ENCODE measurements at regions not wholly inside any gene's neighbourhood (a gene's known extent, or its start where the extent isn't known, plus 50 kb on each side); places are given as distances from the start of the nearest gene placed in this dataset.

DNA sequence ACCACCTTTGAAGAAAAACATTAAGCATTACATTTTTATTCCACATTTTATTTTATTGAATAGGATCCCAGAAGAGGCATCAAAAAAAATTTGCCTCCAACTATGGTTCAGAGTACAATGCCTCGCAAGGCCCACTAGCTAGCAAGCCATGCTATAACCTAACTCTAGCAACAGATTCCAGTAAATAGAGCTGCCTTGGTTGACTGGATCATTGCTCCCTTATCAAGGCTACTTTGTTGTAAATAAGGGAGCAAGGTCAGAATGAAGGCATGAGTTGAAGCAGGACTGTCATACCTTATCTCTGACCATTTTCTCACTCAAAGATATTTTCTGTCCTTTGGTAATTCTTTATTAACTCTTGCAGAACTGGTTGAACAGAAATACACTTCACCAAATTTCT, 672.6 kb downstream of the EPHA4 start:
- H3K4me3 ChIP-seq, result no peak overlapping the region
- intact Hi-C loops (cut with DNase I), result no loop called here
- no peaks in the 10 kb centered on the region for H3K27me3 ChIP-seq
- TF ChIP-seq CTCF (IDR thresholded peaks at IDR 0.05) (no peak), POLR2A (IDR thresholded peaks at IDR 0.05) (no peak)
- no peaks in the 10 kb centered on the region for H3K9me3 ChIP-seq (replicated peaks in 1 of 3)
- WGBS, 4 donors, result 49 to 56% (median 50%) methylated on average over 1 of the region's 1 CpG
- peak in 2 of 7 donors; percentile 13 to 33 for DNase-seq
- H3K27ac ChIP-seq, result no peak overlapping the region
- H3K4me1 ChIP-seq (replicated peaks in 1 of 2), result peaks cover 0 to 17% of the 10 kb centered on the region in 2 donors
- H3K36me3 ChIP-seq (replicated peaks in 1 of 2), result no peaks in the 10 kb centered on the region

GRCh38 chr2:220904015-220904414, 668.1 kb downstream of the EPHA4 start:
- Histone ChIP-seq H3K9me3 (replicated peaks in 1 of 3) (no peaks in the 10 kb centered on the region), H3K27me3 (no peaks in the 10 kb centered on the region), H3K4me1 (replicated peaks in 1 of 2) (peaks cover 0 to 21% of the 10 kb centered on the region in 2 donors), H3K27ac (no peak overlapping the region), H3K36me3 (replicated peaks in 1 of 2) (no peaks in the 10 kb centered on the region), H3K4me3 (no peak overlapping the region)
- no peak for DNase-seq
- TF ChIP-seq CTCF (IDR thresholded peaks at IDR 0.05) (no peak), POLR2A (IDR thresholded peaks at IDR 0.05) (no peak)
- WGBS, 4 donors, result 92 to 100% (median 97%) methylated on average over 2 of the region's 2 CpGs
- intact Hi-C loops (cut with DNase I), result no loop called here

DNA sequence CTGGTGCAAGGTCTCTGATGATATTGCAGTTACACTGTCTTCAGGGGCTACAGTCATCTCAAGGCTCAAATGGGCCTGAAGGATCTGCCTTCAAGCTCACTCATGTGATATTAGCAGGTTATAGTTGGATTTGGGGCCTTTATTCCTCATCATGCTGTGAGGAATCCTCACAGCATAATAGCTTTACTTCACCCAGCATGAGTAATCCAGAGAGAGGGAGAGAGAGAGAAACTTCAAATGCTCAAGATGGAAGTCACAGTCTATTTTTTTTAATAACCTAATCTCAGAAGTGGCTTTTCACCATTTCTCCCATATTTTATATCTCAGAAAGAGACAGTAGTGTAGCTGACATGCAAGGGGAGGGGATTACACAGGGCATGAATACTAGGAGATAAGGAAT, 658.7 kb downstream of the EPHA4 start:
- no peak for DNase-seq
- Histone ChIP-seq H3K27ac (no peak overlapping the region), H3K4me1 (replicated peaks in 1 of 2) (no peaks in the 10 kb centered on the region), H3K36me3 (replicated peaks in 1 of 2) (no peaks in the 10 kb centered on the region), H3K4me3 (no peak overlapping the region), H3K27me3 (no peaks in the 10 kb centered on the region), H3K9me3 (replicated peaks in 1 of 3) (no peaks in the 10 kb centered on the region)
- intact Hi-C loops (cut with DNase I), result no loop called here
- TF ChIP-seq POLR2A (IDR thresholded peaks at IDR 0.05) (no peak), CTCF (IDR thresholded peaks at IDR 0.05) (no peak)

- no peak for TF ChIP-seq POLR2A (IDR thresholded peaks at IDR 0.05)
- TF ChIP-seq CTCF (IDR thresholded peaks at IDR 0.05), result no peak
- H3K27ac ChIP-seq, result no peak overlapping the region
Observed at GRCh38 chr2:220915092-220915623, 656.9 kb downstream of the EPHA4 start.

More at GRCh38 chr2:220915092-220915623, 656.9 kb downstream of the EPHA4 start:
- no peak overlapping the region for H3K4me3 ChIP-seq
- intact Hi-C loops (cut with DNase I), result no loop called here
- H3K27me3 ChIP-seq, result no peaks in the 10 kb centered on the region
- 70 to 81% (median 76%) methylated on average over 2 of the region's 2 CpGs for WGBS, 4 donors
- H3K36me3 ChIP-seq (replicated peaks in 1 of 2), result no peaks in the 10 kb centered on the region
- H3K4me1 ChIP-seq (replicated peaks in 1 of 2), result no peaks in the 10 kb centered on the region
- DNase-seq, result no peak
- H3K9me3 ChIP-seq (replicated peaks in 1 of 3), result no peaks in the 10 kb centered on the region
